ENCODE measurements at regions not wholly inside any gene's neighbourhood (a gene's known extent, or its start where the extent isn't known, plus 50 kb on each side); places are given as distances from the start of the nearest gene placed in this dataset.

DNA sequence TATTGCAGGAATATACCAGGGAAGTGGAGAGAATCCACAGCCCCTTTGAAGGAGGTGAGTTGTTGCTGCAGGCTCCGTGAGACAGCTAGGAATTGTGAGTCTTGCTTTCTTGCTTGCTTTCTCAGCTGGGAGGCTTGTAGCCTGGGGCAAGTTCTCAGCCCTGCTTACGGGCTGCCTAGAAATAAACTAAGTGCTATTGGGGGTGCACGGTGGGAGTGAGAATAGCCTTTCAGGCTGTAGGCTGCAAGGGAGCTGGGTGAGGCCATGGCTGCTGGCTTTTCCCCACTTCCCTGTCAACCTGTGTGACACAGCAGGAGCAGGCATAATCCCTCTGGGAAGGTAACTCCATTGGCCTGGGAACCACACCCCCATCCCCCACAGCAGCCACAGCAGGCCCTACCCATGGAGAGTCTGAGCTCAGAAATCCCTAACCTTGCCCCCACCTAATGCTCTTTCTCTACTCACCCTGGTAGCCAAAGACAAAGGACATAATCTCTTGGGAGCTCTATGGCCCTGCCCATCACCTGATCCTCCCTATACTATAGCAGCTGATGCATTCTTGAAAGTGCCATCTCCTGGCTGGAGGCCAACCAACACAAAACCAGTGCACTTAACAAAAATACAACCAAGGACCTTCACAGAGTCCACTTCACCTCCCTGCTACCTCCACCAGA, 113.0 kb downstream of the MMRN1 start:
- Histone ChIP-seq H3K36me3 (no peaks in the 10 kb centered on the region), H3K27me3 (no peaks in the 10 kb centered on the region), H3K4me1 (no peaks in the 10 kb centered on the region), H3K27ac (no peak overlapping the region), H3K4me3 (no peak overlapping the region), H3K9me3 (peaks cover 0 to 7% of the 10 kb centered on the region in 2 donors)
- intact Hi-C loops (cut with DNase I; ENCODE audit: low total_unique reads), result no loop called here
- no peak for DNase-seq (ENCODE audit: low spot score in 2 of 2)
- TF ChIP-seq POLR2AphosphoS5 (IDR thresholded peaks at IDR 0.05), result no peak
- no peak for TF ChIP-seq POLR2A (IDR thresholded peaks at IDR 0.05)
- TF ChIP-seq CTCF (IDR thresholded peaks at IDR 0.05), result no peak

GRCh38 chr4:90012918-90013317, 114.3 kb upstream of the CCSER1 start:
- intact Hi-C loops (cut with DNase I; ENCODE audit: low total_unique reads), result no loop called here
- H3K36me3 ChIP-seq, result no peaks in the 10 kb centered on the region
- no peaks in the 10 kb centered on the region for H3K27me3 ChIP-seq
- peaks cover 0 to 7% of the 10 kb centered on the region in 2 donors for H3K9me3 ChIP-seq
- no peaks in the 10 kb centered on the region for H3K4me1 ChIP-seq
- TF ChIP-seq POLR2A (IDR thresholded peaks at IDR 0.05), result no peak
- no peak for TF ChIP-seq POLR2AphosphoS5 (IDR thresholded peaks at IDR 0.05)
- no peak for DNase-seq (ENCODE audit: low spot score in 2 of 2)
- no peak overlapping the region for H3K4me3 ChIP-seq
- H3K27ac ChIP-seq, result no peak overlapping the region

DNA sequence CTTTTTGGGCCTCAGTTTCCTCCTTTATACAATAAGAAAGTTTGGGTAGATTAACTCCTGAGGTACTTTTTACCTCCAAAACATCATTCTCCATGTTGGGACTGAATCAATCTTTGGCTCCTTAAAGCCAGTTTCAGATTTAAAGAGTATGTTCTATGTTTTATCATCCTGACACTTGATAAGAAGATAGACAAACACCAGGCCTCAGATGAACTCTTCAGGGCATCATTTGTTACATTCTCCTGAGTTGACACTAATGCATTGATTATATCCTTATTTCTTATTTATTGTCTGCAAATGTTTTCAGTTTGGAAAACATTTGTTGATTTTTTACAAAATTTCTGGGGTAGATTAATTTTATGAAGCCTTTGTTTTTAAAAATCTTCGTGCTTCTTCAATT, 102.7 kb upstream of the CCSER1 start:
- intact Hi-C loops (cut with DNase I; ENCODE audit: low total_unique reads), result no loop called here

DNA sequence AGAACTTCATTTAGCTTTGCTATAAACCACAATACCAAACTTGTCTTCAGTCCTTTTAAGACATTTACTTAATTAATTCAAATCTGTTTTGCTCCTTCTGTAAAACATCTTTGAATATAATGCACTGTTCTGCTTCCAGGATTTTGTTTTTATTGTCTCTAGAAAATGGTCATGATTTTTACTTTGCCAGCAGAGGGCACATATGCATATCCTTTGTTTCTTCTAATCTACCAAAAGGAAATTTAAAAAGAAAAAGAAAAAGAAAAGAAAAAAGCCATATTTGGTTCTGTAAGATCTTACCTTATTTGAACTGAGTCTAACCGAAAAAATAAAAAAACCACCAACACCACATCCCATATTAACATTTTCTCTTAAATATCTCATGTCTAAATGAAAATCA, 101.9 kb upstream of the CCSER1 start:
- Histone ChIP-seq H3K9me3 (no peaks in the 10 kb centered on the region), H3K4me1 (no peaks in the 10 kb centered on the region), H3K27ac (no peak overlapping the region), H3K4me3 (no peak overlapping the region), H3K36me3 (no peaks in the 10 kb centered on the region), H3K27me3 (no peaks in the 10 kb centered on the region)
- TF ChIP-seq CTCF (IDR thresholded peaks at IDR 0.05) (peak in 1 of 3 donors; percentile 19), POLR2AphosphoS5 (IDR thresholded peaks at IDR 0.05) (no peak)
- intact Hi-C loops (cut with DNase I; ENCODE audit: low total_unique reads), result no loop called here
- DNase-seq (ENCODE audit: low spot score in 2 of 2), result no peak

More for the DNA sequence above, 102.7 kb upstream of the CCSER1 start:
- no peaks in the 10 kb centered on the region for H3K36me3 ChIP-seq
- no peaks in the 10 kb centered on the region for H3K4me1 ChIP-seq
- DNase-seq (ENCODE audit: low spot score in 2 of 2), result no peak
- H3K27me3 ChIP-seq, result no peaks in the 10 kb centered on the region
- H3K9me3 ChIP-seq, result no peaks in the 10 kb centered on the region
- no peak for TF ChIP-seq POLR2A (IDR thresholded peaks at IDR 0.05)
- no peak for TF ChIP-seq POLR2AphosphoS5 (IDR thresholded peaks at IDR 0.05)
- TF ChIP-seq CTCF (IDR thresholded peaks at IDR 0.05), result no peak
- H3K4me3 ChIP-seq, result no peak overlapping the region
- H3K27ac ChIP-seq, result no peak overlapping the region

GRCh38 chr4:90027565-90027964, 99.6 kb upstream of the CCSER1 start:
- Histone ChIP-seq H3K27ac (no peak overlapping the region), H3K4me1 (no peaks in the 10 kb centered on the region), H3K9me3 (no peaks in the 10 kb centered on the region), H3K36me3 (no peaks in the 10 kb centered on the region), H3K27me3 (no peaks in the 10 kb centered on the region), H3K4me3 (no peak overlapping the region)
- TF ChIP-seq POLR2A (IDR thresholded peaks at IDR 0.05) (no peak), POLR2AphosphoS5 (IDR thresholded peaks at IDR 0.05) (no peak), CTCF (IDR thresholded peaks at IDR 0.05) (no peak)
- intact Hi-C loops (cut with DNase I; ENCODE audit: low total_unique reads), result no loop called here
- no peak for DNase-seq (ENCODE audit: low spot score in 2 of 2)
